ENCODE measurements at regions not wholly inside any gene's neighbourhood (a gene's known extent, or its start where the extent isn't known, plus 50 kb on each side); places are given as distances from the start of the nearest gene placed in this dataset.
"Not testable (repeated sequence)": the region's sequence is repeated elsewhere in the genome, so short reads cannot be mapped to it uniquely, and the experiment has no call there.

DNA sequence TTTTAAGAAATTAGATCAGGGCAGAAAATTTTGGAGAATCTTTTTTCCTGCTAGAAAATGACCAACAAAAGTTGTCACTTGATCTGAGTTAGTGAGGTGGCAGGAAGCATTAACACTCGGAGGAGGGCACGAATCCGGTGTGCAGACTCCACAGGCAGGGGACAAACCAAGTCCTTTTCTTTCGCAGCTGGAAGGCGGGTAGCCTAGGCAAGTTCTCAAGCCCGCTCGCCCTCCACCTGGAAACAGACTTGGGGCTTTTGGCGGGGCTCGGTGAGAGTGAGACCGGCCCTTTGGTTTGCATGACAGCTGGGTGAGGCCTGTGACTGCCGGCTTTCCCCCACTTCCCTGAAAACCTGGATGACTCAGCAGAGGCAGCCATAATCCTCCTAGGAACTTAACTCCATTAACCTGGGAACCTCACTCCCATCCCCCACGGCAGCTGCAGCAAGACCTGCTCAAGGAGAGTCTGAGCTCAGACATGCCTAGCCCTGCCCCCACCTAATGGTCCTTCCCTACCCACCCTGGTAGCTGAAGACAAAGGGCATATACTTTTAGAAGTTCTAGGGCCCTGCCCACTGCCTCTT lies 134.8 kb downstream of the MFSD1 start:
- intact Hi-C loops (cut with DNase I): no loop called here
- no peak overlapping the region for H3K4me3 ChIP-seq
- no peak overlapping the region for H3K27ac ChIP-seq
- no peaks in the 10 kb centered on the region for H3K27me3 ChIP-seq (ENCODE audit: low read depth)
- DNase-seq: no peak
- TF ChIP-seq, protein P1, sequence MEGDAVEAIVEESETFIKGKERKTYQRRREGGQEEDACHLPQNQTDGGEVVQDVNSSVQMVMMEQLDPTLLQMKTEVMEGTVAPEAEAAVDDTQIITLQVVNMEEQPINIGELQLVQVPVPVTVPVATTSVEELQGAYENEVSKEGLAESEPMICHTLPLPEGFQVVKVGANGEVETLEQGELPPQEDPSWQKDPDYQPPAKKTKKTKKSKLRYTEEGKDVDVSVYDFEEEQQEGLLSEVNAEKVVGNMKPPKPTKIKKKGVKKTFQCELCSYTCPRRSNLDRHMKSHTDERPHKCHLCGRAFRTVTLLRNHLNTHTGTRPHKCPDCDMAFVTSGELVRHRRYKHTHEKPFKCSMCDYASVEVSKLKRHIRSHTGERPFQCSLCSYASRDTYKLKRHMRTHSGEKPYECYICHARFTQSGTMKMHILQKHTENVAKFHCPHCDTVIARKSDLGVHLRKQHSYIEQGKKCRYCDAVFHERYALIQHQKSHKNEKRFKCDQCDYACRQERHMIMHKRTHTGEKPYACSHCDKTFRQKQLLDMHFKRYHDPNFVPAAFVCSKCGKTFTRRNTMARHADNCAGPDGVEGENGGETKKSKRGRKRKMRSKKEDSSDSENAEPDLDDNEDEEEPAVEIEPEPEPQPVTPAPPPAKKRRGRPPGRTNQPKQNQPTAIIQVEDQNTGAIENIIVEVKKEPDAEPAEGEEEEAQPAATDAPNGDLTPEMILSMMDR (IDR thresholded peaks at IDR 0.05): no peak
- no peaks in the 10 kb centered on the region for H3K9me3 ChIP-seq
- no peaks in the 10 kb centered on the region for H3K4me1 ChIP-seq
- ATAC-seq: no peak
- no peaks in the 10 kb centered on the region for H3K36me3 ChIP-seq

DNA sequence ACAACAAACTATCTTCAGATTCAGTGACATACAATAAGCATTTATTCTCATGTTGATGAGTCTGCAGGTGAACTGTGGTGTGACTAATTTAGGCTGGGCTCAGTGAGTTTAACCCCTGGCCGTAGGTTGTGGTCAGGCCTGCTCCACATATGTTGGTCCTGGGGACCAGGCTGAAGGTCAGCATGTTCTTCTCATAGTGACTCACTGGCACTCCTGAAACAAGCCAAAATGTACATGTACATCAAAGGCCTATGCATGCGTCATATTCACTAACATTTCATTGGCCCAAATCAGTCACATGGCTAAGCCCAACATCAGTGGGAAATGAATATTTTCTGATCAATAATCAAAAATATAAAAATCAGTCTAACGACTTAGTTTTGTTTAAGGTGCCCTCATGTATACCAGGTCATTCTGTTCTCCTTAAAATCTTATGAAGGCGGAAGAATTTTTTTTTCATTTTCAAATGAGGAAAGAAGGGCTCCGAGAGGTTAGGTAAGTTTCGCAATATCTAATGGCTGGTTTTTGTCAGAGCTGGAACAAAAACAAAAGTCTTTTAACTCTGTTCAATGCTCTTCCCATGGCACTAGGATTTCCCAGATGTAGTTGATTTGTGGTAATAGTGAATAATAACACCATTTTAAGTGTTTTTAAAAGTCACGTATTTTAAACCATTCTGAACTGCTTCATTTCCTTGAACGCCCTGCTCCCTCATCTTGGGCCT lies 148.5 kb downstream of the MFSD1 start:
- TF ChIP-seq, protein P1 (IDR thresholded peaks at IDR 0.05): no peak
- Histone ChIP-seq H3K4me1 (no peaks in the 10 kb centered on the region), H3K9me3 (no peaks in the 10 kb centered on the region), H3K27ac (no peak overlapping the region), H3K36me3 (no peaks in the 10 kb centered on the region), H3K27me3 (ENCODE audit: low read depth) (no peaks in the 10 kb centered on the region), H3K4me3 (no peak overlapping the region)
- no peak for DNase-seq
- no peak for ATAC-seq
- intact Hi-C loops (cut with DNase I): no loop called here

DNA sequence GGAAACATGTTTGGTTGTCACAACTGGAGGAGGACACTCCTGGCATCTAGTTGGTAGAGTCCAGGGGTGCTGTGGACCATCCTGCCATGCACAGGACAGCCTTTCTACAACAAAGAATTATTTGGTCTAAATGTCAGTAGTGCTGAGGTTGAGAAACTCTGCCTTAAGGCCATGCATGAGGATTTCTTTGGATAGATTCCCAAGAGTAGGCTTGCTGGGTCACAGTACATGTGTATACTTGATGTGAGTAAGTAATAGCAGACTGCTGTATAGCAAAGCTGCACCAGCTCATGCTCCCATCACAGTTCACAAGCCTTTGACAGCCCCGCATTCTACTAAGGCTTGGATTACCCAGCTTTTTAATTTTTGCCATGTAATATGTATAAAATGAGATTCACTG lies 151.3 kb downstream of the MFSD1 start:
- DNase-seq (no peak), ATAC-seq (no peak)
- Histone ChIP-seq H3K4me3 (no peak overlapping the region), H3K9me3 (no peaks in the 10 kb centered on the region), H3K36me3 (no peaks in the 10 kb centered on the region), H3K27ac (no peak overlapping the region), H3K4me1 (no peaks in the 10 kb centered on the region), H3K27me3 (ENCODE audit: low read depth) (no peaks in the 10 kb centered on the region)
- TF ChIP-seq, protein P1 (IDR thresholded peaks at IDR 0.05): no peak
- intact Hi-C loops (cut with DNase I): no loop called here

DNA sequence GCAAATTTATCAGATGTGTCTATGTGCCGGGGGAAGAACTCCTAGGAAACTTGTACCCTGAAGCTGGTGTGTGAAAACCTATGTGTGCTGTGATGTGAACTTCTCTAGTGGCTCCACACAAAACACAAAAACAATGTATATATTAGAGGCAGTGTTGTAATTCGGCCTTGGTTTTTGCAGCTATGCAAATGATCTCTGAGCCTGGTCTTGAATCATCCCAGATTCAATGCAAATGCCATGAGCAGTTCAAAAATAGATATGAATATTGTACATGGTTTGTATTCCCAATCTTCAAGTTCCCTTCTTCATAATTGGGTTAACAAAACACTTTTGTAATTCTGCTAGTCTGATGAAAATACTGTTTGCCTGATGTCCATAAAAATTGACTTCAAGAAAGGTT lies 152.6 kb downstream of the MFSD1 start:
- H3K27me3 ChIP-seq (ENCODE audit: low read depth): no peaks in the 10 kb centered on the region
- H3K9me3 ChIP-seq: no peaks in the 10 kb centered on the region
- no peaks in the 10 kb centered on the region for H3K4me1 ChIP-seq
- no peak overlapping the region for H3K4me3 ChIP-seq
- H3K36me3 ChIP-seq: no peaks in the 10 kb centered on the region
- DNase-seq (no peak), ATAC-seq (no peak)
- TF ChIP-seq, protein P1 (IDR thresholded peaks at IDR 0.05): no peak
- intact Hi-C loops (cut with DNase I): no loop called here
- H3K27ac ChIP-seq: no peak overlapping the region

DNA sequence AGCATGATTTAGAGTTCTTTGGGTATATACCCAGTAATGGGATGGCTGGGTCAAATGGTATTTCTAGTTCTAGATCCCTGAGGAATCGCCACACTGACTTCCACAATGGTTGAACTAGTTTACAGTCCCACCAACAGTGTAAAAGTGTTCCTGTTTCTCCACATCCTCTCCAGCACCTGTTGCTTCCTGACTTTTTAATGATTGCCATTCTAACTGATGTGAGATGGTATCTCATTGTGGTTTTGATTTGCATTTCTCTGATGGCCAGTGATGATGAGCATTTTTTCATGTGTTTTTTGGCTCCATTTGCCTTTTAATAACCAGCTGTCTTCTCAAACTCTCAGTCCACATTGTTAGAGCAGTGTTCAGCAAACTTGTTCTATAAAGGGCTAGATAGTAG lies 155.9 kb downstream of the MFSD1 start:
- H3K27ac ChIP-seq; H3K27me3 ChIP-seq (ENCODE audit: low read depth); intact Hi-C loops (cut with DNase I); DNase-seq; H3K4me3 ChIP-seq; ATAC-seq; H3K36me3 ChIP-seq; H3K4me1 ChIP-seq; H3K9me3 ChIP-seq: not testable (repeated sequence)

DNA sequence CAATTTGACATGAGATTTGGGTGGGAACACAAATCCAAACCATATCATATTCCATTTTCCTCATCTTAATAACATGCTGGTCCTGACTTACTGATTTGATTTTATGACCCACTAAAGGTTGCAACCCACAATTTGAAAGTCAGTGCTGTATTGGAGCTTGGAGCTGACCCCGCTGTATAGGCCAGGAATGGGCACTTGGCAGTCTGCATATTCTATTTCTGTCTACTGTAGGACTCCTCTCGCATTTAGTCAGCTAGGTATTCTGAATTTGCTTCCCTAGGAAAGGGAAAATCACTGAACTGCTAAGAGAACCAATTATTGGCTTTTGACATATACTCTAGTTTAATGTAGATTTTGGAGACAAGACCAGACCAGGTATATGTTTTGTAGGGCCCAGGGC lies 157.0 kb downstream of the MFSD1 start:
- ATAC-seq: no peak
- TF ChIP-seq, protein P1 (IDR thresholded peaks at IDR 0.05): no peak

More for the DNA sequence above, 157.0 kb downstream of the MFSD1 start:
- H3K4me3 ChIP-seq: no peak overlapping the region
- no peak overlapping the region for H3K27ac ChIP-seq
- no peak for DNase-seq
- H3K27me3 ChIP-seq (ENCODE audit: low read depth): no peaks in the 10 kb centered on the region
- H3K36me3 ChIP-seq: no peaks in the 10 kb centered on the region
- intact Hi-C loops (cut with DNase I): no loop called here
- H3K9me3 ChIP-seq: no peaks in the 10 kb centered on the region
- H3K4me1 ChIP-seq: no peaks in the 10 kb centered on the region
